ENCODE measurements at regions not wholly inside any gene's neighbourhood (a gene's known extent, or its start where the extent isn't known, plus 50 kb on each side); places are given as distances from the start of the nearest gene placed in this dataset.

- TF ChIP-seq TSHZ2 (CRISPR knock-in tag; IDR thresholded peaks at IDR 0.05): no peak
- no peak for TF ChIP-seq BACH2 (CRISPR knock-in tag; IDR thresholded peaks at IDR 0.05; ENCODE audit: borderline replicate concordance)
- no peak for TF ChIP-seq TOX (CRISPR knock-in tag; IDR thresholded peaks at IDR 0.05; ENCODE audit: borderline replicate concordance)
- TF ChIP-seq ZFP30 (CRISPR knock-in tag; IDR thresholded peaks at IDR 0.05): no peak
- no peak for TF ChIP-seq ZNF8 (CRISPR knock-in tag; IDR thresholded peaks at IDR 0.05)
- no peak for TF ChIP-seq CREB5 (CRISPR knock-in tag; IDR thresholded peaks at IDR 0.05; ENCODE audit: low read depth)
- TF ChIP-seq RARB (CRISPR knock-in tag; IDR thresholded peaks at IDR 0.05): no peak
- no peak for TF ChIP-seq ESRRG (CRISPR knock-in tag; IDR thresholded peaks at IDR 0.05)
- no peak for TF ChIP-seq CSRNP3 (CRISPR knock-in tag; IDR thresholded peaks at IDR 0.05)
- no peak for TF ChIP-seq ZFP3 (CRISPR knock-in tag; IDR thresholded peaks at IDR 0.05)
- no peak for TF ChIP-seq PATZ1 (CRISPR knock-in tag; IDR thresholded peaks at IDR 0.05; ENCODE audit: borderline replicate concordance)
- TF ChIP-seq GLIS3 (CRISPR knock-in tag; IDR thresholded peaks at IDR 0.05): no peak
- no peak for TF ChIP-seq SNAI2 (CRISPR knock-in tag; IDR thresholded peaks at IDR 0.05)
These were observed 322.9 kb upstream of the MAF start for GRCh38 chr16:79923431-79923830.
